ENCODE measurements at regions not wholly inside any gene's neighbourhood (a gene's known extent, or its start where the extent isn't known, plus 50 kb on each side); places are given as distances from the start of the nearest gene placed in this dataset.

DNA sequence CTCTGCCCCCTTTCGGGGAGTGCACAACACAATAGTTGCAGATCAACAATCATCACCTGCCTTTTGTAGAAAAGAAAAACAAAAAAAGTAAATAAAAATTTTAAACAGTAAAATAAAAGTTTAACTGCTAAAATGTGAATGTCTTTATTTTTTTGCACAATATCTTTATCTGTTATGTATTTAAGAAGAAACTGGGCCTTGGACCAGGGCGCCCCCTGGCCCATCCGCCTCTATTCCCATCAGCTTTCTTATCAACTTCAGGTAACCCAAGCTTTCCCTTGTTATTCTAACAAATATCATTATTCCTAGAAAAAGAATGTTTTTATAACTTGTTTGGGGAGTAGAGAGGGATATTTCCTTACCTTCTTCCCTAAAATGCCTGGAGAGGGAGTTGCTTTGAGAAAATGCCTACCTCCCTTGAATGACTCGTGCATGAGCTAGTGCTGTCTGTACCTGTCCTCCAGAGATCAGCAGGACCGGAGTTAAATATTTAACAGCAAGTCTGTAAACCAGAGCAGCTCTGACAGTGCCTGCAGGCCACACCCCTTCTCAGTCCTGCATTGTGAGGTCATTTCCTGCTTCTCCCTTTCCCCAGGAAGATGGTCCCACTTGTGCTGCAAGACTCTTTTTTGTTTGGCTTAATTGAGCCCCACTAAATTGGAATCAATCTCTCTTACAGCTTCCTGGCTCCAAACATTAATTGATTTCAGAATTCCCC lies 192.8 kb upstream of the RGS6 start:
- TF ChIP-seq, protein P1, sequence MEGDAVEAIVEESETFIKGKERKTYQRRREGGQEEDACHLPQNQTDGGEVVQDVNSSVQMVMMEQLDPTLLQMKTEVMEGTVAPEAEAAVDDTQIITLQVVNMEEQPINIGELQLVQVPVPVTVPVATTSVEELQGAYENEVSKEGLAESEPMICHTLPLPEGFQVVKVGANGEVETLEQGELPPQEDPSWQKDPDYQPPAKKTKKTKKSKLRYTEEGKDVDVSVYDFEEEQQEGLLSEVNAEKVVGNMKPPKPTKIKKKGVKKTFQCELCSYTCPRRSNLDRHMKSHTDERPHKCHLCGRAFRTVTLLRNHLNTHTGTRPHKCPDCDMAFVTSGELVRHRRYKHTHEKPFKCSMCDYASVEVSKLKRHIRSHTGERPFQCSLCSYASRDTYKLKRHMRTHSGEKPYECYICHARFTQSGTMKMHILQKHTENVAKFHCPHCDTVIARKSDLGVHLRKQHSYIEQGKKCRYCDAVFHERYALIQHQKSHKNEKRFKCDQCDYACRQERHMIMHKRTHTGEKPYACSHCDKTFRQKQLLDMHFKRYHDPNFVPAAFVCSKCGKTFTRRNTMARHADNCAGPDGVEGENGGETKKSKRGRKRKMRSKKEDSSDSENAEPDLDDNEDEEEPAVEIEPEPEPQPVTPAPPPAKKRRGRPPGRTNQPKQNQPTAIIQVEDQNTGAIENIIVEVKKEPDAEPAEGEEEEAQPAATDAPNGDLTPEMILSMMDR (conservative IDR thresholded peaks at IDR 0.05; ENCODE audit: low read length) = peak; percentile 52; the same call in 1 of the 2 replicates
- TF ChIP-seq EZH2phosphoT487 (IDR thresholded peaks at IDR 0.05; ENCODE audit: borderline replicate concordance, low read depth, low read length) = no peak
